HL-60 (cell line): ENCODE measurements at regions not wholly inside any gene's neighbourhood (a gene's known extent, or its start where the extent isn't known, plus 50 kb on each side); places are given as distances from the start of the nearest gene placed in this dataset.

Source experiments
- GABPA ChIP-seq: IDR thresholded peaks from 2 replicates; pipeline ENCODE4 v1.6.1; 2012; ENCODE audit warnings: low read depth
- POLR2AphosphoS5 ChIP-seq: IDR thresholded peaks from 2 replicates; pipeline ENCODE4 v1.6.1; 2012; ENCODE audit warnings: low read depth

GRCh38 chr12:66984962-66985361 is 284.2 kb upstream of the CAND1 start:
- TF ChIP-seq GABPA (no peak), POLR2AphosphoS5 (no peak)
